Adipocyte (in vitro differentiated cells): ENCODE measurements at regions not wholly inside any gene's neighbourhood (a gene's known extent, or its start where the extent isn't known, plus 50 kb on each side); places are given as distances from the start of the nearest gene placed in this dataset.
"Not testable (repeated sequence)": the region's sequence is repeated elsewhere in the genome, so short reads cannot be mapped to it uniquely, and the experiment has no call there.

Source experiments
- DNase-seq: peaks from one replicate; pipeline ENCODE4 v3.0.0-alpha.2; 2015; ENCODE audit warnings: low read depth
- H3K27me3 ChIP-seq: replicated peaks from 2 replicates; pipeline ENCODE4 v1.7.0; 2013; ENCODE audit warnings: mild to moderate bottlenecking, low read length, moderate library complexity; ENCODE audit not compliant: control insufficient read depth, insufficient read depth
- H3K36me3 ChIP-seq: 2 replicates; pipeline ENCODE4 v1.7.0; 2013; ENCODE audit warnings: low read length, mild to moderate bottlenecking, moderate library complexity; ENCODE audit not compliant: control insufficient read depth, insufficient read depth, severe bottlenecking
- H3K4me1 ChIP-seq: 2 replicates; pipeline ENCODE4 v1.7.0; 2013; ENCODE audit warnings: mild to moderate bottlenecking, low read length, moderate library complexity; ENCODE audit not compliant: control insufficient read depth, insufficient read depth
- H3K4me3 ChIP-seq: 2 replicates; pipeline ENCODE4 v1.7.0; 2013; ENCODE audit warnings: mild to moderate bottlenecking, low read length, moderate library complexity
- H3K9ac ChIP-seq: 2 replicates; pipeline ENCODE4 v1.7.0; 2013; ENCODE audit warnings: mild to moderate bottlenecking, low read length, moderate library complexity
- H3K9me3 ChIP-seq: 2 replicates; pipeline ENCODE4 v1.7.0; 2013; ENCODE audit warnings: mild to moderate bottlenecking, low read length, moderate library complexity; ENCODE audit not compliant: control insufficient read depth

DNA sequence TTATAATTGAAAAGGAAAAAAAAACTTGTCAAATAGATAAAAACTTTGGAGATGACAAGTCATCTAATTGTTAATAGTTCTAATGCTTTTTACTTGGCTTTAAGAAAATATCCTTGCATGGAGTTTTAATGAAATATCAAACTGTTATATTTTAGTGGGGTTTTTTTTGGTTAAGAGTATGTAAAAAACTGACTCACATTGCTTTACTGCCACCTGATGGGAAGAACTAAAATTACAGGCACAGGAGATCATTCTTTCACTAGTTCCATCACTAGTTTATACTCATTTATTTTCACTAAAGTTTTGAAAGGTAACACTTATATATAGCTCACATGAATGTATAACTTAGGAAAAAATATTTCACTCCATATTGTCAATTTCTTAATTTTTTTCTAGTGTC lies 309.1 kb downstream of the LMBRD1 start:
- no peak for DNase-seq
- Histone ChIP-seq H3K36me3 (no peaks in the 10 kb centered on the region), H3K4me3 (no peak overlapping the region), H3K9ac (no peak overlapping the region), H3K27me3 (no peaks in the 10 kb centered on the region), H3K4me1 (no peaks in the 10 kb centered on the region), H3K9me3 (peaks cover 3% of the 10 kb centered on the region)

DNA sequence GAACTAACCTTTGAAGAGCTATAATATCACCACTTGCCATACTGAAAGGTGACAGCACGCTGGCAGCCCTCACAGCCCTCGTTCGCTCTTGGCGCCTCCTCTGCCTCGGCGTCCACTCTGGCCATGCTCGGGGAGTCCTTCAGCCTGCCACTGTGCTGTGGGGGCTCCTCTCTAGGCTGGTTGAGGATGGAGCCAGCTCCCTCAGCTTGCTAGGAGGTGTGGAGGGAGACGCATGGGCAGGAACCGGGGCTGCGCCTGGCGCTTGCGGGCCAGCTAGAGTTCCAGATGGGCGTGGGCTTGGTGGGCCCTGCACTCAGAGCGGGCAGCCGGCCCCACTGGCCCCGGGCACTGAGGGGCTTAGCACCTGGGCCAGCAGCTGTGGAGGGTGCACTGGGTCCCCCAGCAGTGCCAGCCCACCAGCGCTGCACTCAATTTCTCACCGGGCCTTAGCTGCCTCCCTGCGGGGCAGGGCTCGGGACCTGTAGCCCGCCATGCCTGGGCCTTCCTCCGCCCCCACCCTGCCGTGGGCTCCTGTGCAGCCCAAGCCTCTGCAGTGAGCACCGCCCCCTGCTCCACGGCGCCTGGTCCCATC lies 329.7 kb downstream of the LMBRD1 start:
- H3K9me3 ChIP-seq = no peaks in the 10 kb centered on the region
- DNase-seq = no peak
- no peaks in the 10 kb centered on the region for H3K27me3 ChIP-seq
- no peak overlapping the region for H3K4me3 ChIP-seq
- H3K4me1 ChIP-seq = no peaks in the 10 kb centered on the region
- no peak overlapping the region for H3K9ac ChIP-seq
- no peaks in the 10 kb centered on the region for H3K36me3 ChIP-seq

DNA sequence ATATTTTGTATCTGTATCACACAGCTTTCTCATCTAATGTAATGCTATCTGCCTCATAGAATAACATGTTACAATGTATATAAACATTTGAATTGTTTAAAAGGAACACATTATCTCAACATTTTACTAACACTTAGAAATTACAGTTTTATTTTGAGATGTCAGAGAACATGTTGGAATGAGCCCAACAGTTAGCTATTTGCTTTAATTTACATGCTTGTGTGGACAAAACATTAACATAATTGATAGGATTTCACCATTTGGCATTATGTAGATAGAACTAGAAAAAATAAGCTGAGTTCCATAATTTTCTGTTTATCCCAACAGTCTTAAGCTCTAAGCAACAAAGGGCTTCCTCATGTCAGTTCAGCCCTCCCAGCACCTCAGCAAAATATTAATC lies 330.9 kb downstream of the LMBRD1 start:
- H3K4me1 ChIP-seq = no peaks in the 10 kb centered on the region
- H3K9me3 ChIP-seq = no peaks in the 10 kb centered on the region
- H3K4me3 ChIP-seq = no peak overlapping the region
- no peaks in the 10 kb centered on the region for H3K27me3 ChIP-seq
- no peak overlapping the region for H3K9ac ChIP-seq
- no peak for DNase-seq
- H3K36me3 ChIP-seq = no peaks in the 10 kb centered on the region

DNA sequence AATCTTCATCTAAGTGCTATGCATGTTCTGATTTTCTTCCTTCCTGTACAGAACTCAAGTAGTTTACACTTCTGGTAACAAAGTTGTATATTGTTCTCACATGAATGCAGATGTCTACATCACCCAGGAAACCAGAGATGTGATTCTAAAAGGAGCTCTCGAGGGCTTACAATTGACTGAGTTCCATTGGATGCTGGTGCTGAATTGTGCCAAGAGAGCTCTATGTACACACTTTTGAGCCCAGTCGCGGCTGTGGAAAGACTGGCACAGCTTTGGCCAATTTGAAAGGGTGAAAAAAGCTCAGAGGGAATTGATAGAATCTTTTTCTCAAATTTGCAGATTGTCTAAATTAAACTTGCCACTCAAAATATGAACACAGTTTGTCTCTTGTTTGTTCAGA lies 340.7 kb downstream of the LMBRD1 start:
- Histone ChIP-seq H3K4me3 (no peak overlapping the region), H3K9me3 (no peaks in the 10 kb centered on the region), H3K9ac (no peak overlapping the region), H3K4me1 (no peaks in the 10 kb centered on the region), H3K27me3 (no peaks in the 10 kb centered on the region), H3K36me3 (no peaks in the 10 kb centered on the region)
- no peak for DNase-seq

DNA sequence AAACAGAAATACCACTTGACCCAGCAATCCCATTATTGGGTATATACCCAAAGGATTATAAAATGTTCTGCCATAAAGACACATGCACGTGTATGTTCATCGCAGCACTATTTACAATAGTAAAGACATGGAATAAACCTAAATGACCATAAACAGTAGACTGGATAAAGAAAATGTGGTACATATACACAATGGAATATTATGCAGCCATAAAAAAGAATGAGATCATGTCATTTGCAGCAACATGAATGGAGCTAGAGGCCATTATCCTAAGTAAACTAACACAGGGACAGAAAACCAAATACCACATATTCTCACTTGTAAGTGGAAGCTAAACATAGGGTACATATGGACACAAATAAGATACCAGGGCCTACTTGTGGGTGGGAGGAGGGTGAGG lies 342.2 kb downstream of the LMBRD1 start:
- H3K9ac ChIP-seq, H3K9me3 ChIP-seq, H3K4me1 ChIP-seq, DNase-seq, H3K4me3 ChIP-seq, H3K27me3 ChIP-seq, H3K36me3 ChIP-seq: not testable (repeated sequence)

DNA sequence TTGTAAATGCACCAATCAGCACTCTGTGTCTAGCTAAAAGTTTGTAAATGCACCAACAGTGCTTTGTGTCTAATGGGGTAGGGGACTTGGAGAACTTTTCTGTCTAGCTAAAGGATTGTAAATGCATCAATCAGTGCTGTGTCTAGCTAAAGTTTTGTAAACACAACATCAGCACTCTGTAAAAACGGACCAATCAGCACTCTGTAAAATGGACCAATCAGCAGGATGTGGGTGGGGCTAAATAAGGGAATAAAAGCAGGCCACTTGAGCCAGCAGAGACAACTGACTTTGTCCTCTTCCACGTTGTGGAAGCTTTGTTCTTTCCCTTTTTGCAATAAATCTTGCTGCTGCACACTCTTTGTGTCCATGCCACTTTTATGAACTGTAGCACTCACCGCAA lies 346.3 kb downstream of the LMBRD1 start:
- not testable (repeated sequence) for H3K27me3 ChIP-seq, DNase-seq, H3K4me3 ChIP-seq, H3K9ac ChIP-seq, H3K4me1 ChIP-seq, H3K36me3 ChIP-seq
- peaks cover 13% of the 10 kb centered on the region for H3K9me3 ChIP-seq

DNA sequence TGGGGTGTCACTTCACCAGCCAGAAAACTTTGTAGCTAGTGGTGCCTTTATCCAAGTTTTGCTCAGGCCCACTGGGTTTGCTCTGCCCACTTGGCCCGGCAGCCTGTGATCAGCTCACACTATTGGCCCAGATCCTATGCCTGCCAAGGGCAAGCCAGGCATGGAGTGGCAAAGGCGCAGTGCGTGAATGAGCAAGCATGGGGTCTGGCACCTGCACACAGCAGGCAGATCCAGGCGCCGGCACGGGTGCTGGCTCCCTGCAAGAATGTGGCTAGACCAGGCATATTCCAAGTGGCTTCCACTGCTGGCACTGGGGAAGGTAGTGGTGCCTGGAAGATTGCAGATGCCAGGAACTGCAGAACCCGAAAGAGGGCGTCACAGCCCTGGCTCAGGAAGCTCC lies 346.9 kb downstream of the LMBRD1 start:
- DNase-seq = no peak
- no peaks in the 10 kb centered on the region for H3K36me3 ChIP-seq
- no peaks in the 10 kb centered on the region for H3K4me1 ChIP-seq
- no peaks in the 10 kb centered on the region for H3K27me3 ChIP-seq
- no peak overlapping the region for H3K9ac ChIP-seq
- H3K9me3 ChIP-seq = peaks cover 13% of the 10 kb centered on the region
- H3K4me3 ChIP-seq = no peak overlapping the region
